NCI-H1436 treated with DMSO at 0.1 percent for 48 hours (cell line): ENCODE measurements at regions not wholly inside any gene's neighbourhood (a gene's known extent, or its start where the extent isn't known, plus 50 kb on each side); places are given as distances from the start of the nearest gene placed in this dataset.

Experiments used
- DNase-seq: peaks from one replicate; lab custom pipeline; 2025; lab: John Stamatoyannopoulos, UW

- DNase-seq: no peak
Observed at GRCh38 chrX:40485102-40485826, 95.5 kb upstream of the ATP6AP2 start.

GRCh38 chrX:40484408-40485091 is 96.2 kb upstream of the ATP6AP2 start:
- DNase-seq: no peak

GRCh38 chrX:40483502-40483901 is 97.3 kb upstream of the ATP6AP2 start:
- no peak for DNase-seq

GRCh38 chrX:40479777-40480318 is 100.9 kb upstream of the ATP6AP2 start:
- no peak for DNase-seq

- no peak for DNase-seq
Observed at GRCh38 chrX:40478474-40479065, 102.2 kb upstream of the ATP6AP2 start.

GRCh38 chrX:40476958-40477357 is 103.8 kb upstream of the ATP6AP2 start:
- DNase-seq: no peak

GRCh38 chrX:40474645-40475044 is 106.1 kb upstream of the ATP6AP2 start:
- DNase-seq: no peak

- DNase-seq: peak; percentile 29
Observed at GRCh38 chrX:40474205-40474626, 106.6 kb upstream of the ATP6AP2 start.

GRCh38 chrX:40473460-40474204 is 107.1 kb upstream of the ATP6AP2 start:
- DNase-seq: no peak

GRCh38 chrX:40471965-40472648 is 108.7 kb upstream of the ATP6AP2 start:
- no peak for DNase-seq

GRCh38 chrX:40470830-40471429 is 109.8 kb upstream of the ATP6AP2 start:
- no peak for DNase-seq

GRCh38 chrX:40469316-40469715 is 111.5 kb upstream of the ATP6AP2 start:
- no peak for DNase-seq

GRCh38 chrX:40468033-40468846 is 112.5 kb upstream of the ATP6AP2 start:
- peak; percentile 31 for DNase-seq

- no peak for DNase-seq
Observed at GRCh38 chrX:40467454-40467853, 113.3 kb upstream of the ATP6AP2 start.

- DNase-seq: no peak
Observed at GRCh38 chrX:40465735-40466551, 114.8 kb upstream of the ATP6AP2 start.

GRCh38 chrX:40462795-40463194 is 118.0 kb upstream of the ATP6AP2 start:
- no peak for DNase-seq

- no peak for DNase-seq
Observed at GRCh38 chrX:40460926-40461325, 119.8 kb upstream of the ATP6AP2 start.

- DNase-seq: no peak
Observed at GRCh38 chrX:40459571-40460158, 121.1 kb upstream of the ATP6AP2 start.

- no peak for DNase-seq
Observed at GRCh38 chrX:40457406-40457805, 123.4 kb upstream of the ATP6AP2 start.
